HG03060 (cell line): ENCODE measurements at regions not wholly inside any gene's neighbourhood (a gene's known extent, or its start where the extent isn't known, plus 50 kb on each side); places are given as distances from the start of the nearest gene placed in this dataset.

ENCODE experiments used
- ATAC-seq: cut with Tn5 transposase; IDR thresholded peaks from one replicate; pipeline ENCODE4 v1.9.1; 2021; ENCODE audit warnings: low read depth, moderate number of reproducible peaks; ENCODE audit not compliant: unreplicated experiment

- no peak for ATAC-seq
These were observed 476.3 kb upstream of the CDH5 start for GRCh38 chr16:65890203-65890602.

GRCh38 chr16:65889533-65889966, 476.9 kb upstream of the CDH5 start:
- no peak for ATAC-seq

GRCh38 chr16:65888201-65888600, 478.3 kb upstream of the CDH5 start:
- ATAC-seq, result no peak

GRCh38 chr16:65884018-65884417, 482.5 kb upstream of the CDH5 start:
- ATAC-seq, result no peak

- no peak for ATAC-seq
These were observed 488.1 kb upstream of the CDH5 start for GRCh38 chr16:65878347-65878746.

- no peak for ATAC-seq
These were observed 489.9 kb upstream of the CDH5 start for GRCh38 chr16:65876624-65877023.

- ATAC-seq, result no peak
These were observed 490.5 kb upstream of the CDH5 start for GRCh38 chr16:65876056-65876408.

GRCh38 chr16:65875381-65876055, 491.0 kb upstream of the CDH5 start:
- no peak for ATAC-seq

GRCh38 chr16:65869261-65869660, 497.2 kb upstream of the CDH5 start:
- ATAC-seq, result no peak

GRCh38 chr16:65867276-65867960, 499.1 kb upstream of the CDH5 start:
- ATAC-seq, result no peak

GRCh38 chr16:65863236-65863635, 503.3 kb upstream of the CDH5 start:
- no peak for ATAC-seq

- ATAC-seq, result no peak
These were observed 505.3 kb upstream of the CDH5 start for GRCh38 chr16:65861131-65861731.

GRCh38 chr16:65855171-65856145, 511.0 kb upstream of the CDH5 start:
- ATAC-seq, result no peak

- ATAC-seq, result no peak
These were observed 520.3 kb upstream of the CDH5 start for GRCh38 chr16:65846210-65846602.

GRCh38 chr16:65845466-65846209, 520.9 kb upstream of the CDH5 start:
- ATAC-seq, result no peak

GRCh38 chr16:65843941-65844340, 522.5 kb upstream of the CDH5 start:
- no peak for ATAC-seq

- no peak for ATAC-seq
These were observed 524.4 kb upstream of the CDH5 start for GRCh38 chr16:65842067-65842466.

- no peak for ATAC-seq
These were observed 528.5 kb upstream of the CDH5 start for GRCh38 chr16:65838001-65838400.

- ATAC-seq, result no peak
These were observed 529.0 kb upstream of the CDH5 start for GRCh38 chr16:65837464-65837863.

- no peak for ATAC-seq
These were observed 531.8 kb upstream of the CDH5 start for GRCh38 chr16:65834688-65835087.
